GM19035 (cell line): ENCODE measurements at regions not wholly inside any gene's neighbourhood (a gene's known extent, or its start where the extent isn't known, plus 50 kb on each side); places are given as distances from the start of the nearest gene placed in this dataset.

ENCODE experiments used
- ATAC-seq: cut with Tn5 transposase; IDR thresholded peaks from one replicate; pipeline ENCODE4 v1.9.1; 2021; ENCODE audit not compliant: unreplicated experiment

- ATAC-seq, result no peak
Measured at GRCh38 chr1:59220356-59220755, 76.5 kb upstream of the FGGY start.

GRCh38 chr1:59223198-59223597 is 73.7 kb upstream of the FGGY start:
- ATAC-seq, result no peak

GRCh38 chr1:59223989-59224634 is 72.8 kb upstream of the FGGY start:
- no peak for ATAC-seq

- no peak for ATAC-seq
Measured at GRCh38 chr1:59225594-59226316, 71.1 kb upstream of the FGGY start.

- ATAC-seq, result no peak
Measured at GRCh38 chr1:59229138-59229537, 67.8 kb upstream of the FGGY start.

GRCh38 chr1:59230622-59231021 is 66.3 kb upstream of the FGGY start:
- no peak for ATAC-seq

GRCh38 chr1:59232216-59232615 is 64.7 kb upstream of the FGGY start:
- ATAC-seq, result no peak

GRCh38 chr1:59233444-59233843 is 63.5 kb upstream of the FGGY start:
- ATAC-seq, result no peak

GRCh38 chr1:59236721-59237545 is 60.0 kb upstream of the FGGY start:
- ATAC-seq, result no peak

GRCh38 chr1:59237900-59238299 is 59.0 kb upstream of the FGGY start:
- no peak for ATAC-seq

- ATAC-seq, result no peak
Measured at GRCh38 chr1:59238333-59238934, 58.5 kb upstream of the FGGY start.

- ATAC-seq, result no peak
Measured at GRCh38 chr1:59238993-59239392, 57.9 kb upstream of the FGGY start.

GRCh38 chr1:59241909-59242308 is 55.0 kb upstream of the FGGY start:
- no peak for ATAC-seq

- no peak for ATAC-seq
Measured at GRCh38 chr1:59242370-59242769, 54.5 kb upstream of the FGGY start.

- ATAC-seq, result no peak
Measured at GRCh38 chr1:59243550-59243949, 53.3 kb upstream of the FGGY start.

GRCh38 chr1:59243978-59244377 is 52.9 kb upstream of the FGGY start:
- ATAC-seq, result no peak

- ATAC-seq, result no peak
Measured at GRCh38 chr1:59244891-59245290, 52.0 kb upstream of the FGGY start.
